ENCODE measurements at regions not wholly inside any gene's neighbourhood (a gene's known extent, or its start where the extent isn't known, plus 50 kb on each side); places are given as distances from the start of the nearest gene placed in this dataset.
A peak's percentile ranks its signal among the peaks of the same experiment; 100 is the strongest.

DNA sequence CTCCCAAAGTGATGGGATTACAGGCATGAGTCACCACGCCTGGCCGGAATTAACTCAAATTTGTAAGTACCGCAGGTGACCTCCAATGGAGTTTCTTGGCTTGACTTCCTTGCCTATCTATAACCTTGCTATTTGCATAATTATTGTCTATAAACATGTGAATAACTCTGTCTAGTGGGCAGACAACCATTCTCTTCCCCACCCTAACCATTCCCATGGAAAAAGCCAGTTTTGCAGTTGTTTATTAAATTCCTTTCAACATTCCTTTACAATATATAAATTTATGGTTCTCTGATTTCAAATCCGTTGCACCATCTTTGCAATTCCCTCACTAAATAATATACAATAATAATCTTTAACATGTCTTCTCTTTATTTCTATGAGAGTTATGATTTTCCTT, 61.0 kb upstream of the ZDHHC17 start:
- Histone ChIP-seq H3K4me3 (ENCODE audit: low read length in 2 of 2) (no peak overlapping the region), H3K27ac (replicated peaks; ENCODE audit: low read length) (no peak overlapping the region), H3K9ac (ENCODE audit: low read depth, low read length, poor library complexity) (no peak overlapping the region), H2BK12ac (ENCODE audit: low read length) (no peak overlapping the region), H2BK5ac (ENCODE audit: low read length) (no peak overlapping the region), H3K9me3 (replicated peaks in 1 of 2; ENCODE audit: control insufficient read depth in 2 of 2, insufficient read depth in 1 of 2, low read depth in 1 of 2, low read length in 2 of 2) (no peaks in the 10 kb centered on the region), H2BK120ac (ENCODE audit: low read depth, low read length) (no peak overlapping the region), H3K36me3 (replicated peaks in 1 of 2; ENCODE audit: control insufficient read depth in 2 of 2, insufficient read depth in 2 of 2, low read length in 2 of 2) (no peaks in the 10 kb centered on the region), H3K23ac (ENCODE audit: low read depth, low read length, poor library complexity) (no peak overlapping the region), H3K4me1 (ENCODE audit: control insufficient read depth in 2 of 2, insufficient read depth in 1 of 2, low read depth in 1 of 2, low read length in 2 of 2) (peaks cover 6 to 8% of the 10 kb centered on the region in 2 donors), H3K14ac (ENCODE audit: low read length) (no peak overlapping the region), H3K4me2 (ENCODE audit: insufficient read depth, low read length, poor library complexity, severe bottlenecking) (no peak overlapping the region), H4K8ac (ENCODE audit: low read depth, low read length) (no peak overlapping the region), H2BK15ac (ENCODE audit: low read length) (no peak overlapping the region), H2AFZ (ENCODE audit: low read length) (no peak overlapping the region), H2AK5ac (ENCODE audit: low read depth, low read length) (no peak overlapping the region), H4K91ac (ENCODE audit: low read depth, low read length, poor library complexity) (no peak overlapping the region), H3K27me3 (ENCODE audit: control insufficient read depth in 3 of 3, insufficient read depth in 3 of 3, low read depth in 1 of 3, low read length in 3 of 3) (no peaks in the 10 kb centered on the region), H3K4ac (ENCODE audit: low read length) (no peak overlapping the region), H3K79me1 (ENCODE audit: low read depth, low read length) (no peaks in the 10 kb centered on the region), H3K18ac (ENCODE audit: low read length) (no peak overlapping the region)
- DNase-seq (ENCODE audit: low spot score) = no peak
- WGBS, 2 donors (ENCODE audit: extremely low coverage in 2 of 2, insufficient read length in 2 of 2, insufficient replicate concordance in 1 of 2) = 100% methylated on average over 1 of the region's 4 CpGs; no CpG with 5 or more reads in 1 of the 2 donors

DNA sequence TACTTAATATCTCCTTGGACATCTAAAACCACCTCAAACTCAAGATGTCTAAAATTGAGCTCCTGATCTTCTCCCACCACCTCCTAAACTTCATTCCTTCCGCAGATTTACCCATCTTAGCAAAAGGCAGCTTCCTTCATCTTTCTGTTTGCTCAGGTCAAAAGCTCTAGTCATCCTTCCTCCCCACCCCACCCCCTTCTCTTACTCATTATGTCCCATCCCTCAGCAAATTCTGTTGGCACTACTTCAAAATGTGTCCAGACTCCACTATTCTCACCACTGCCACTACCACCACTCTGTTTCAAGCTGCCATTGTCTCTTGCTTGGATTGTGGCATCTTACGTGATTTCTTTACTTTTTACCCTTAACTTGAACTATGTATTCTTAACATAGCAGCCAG, 59.2 kb upstream of the ZDHHC17 start:
- H2BK12ac ChIP-seq (ENCODE audit: low read length) = no peak overlapping the region
- no peak overlapping the region for H3K27ac ChIP-seq (replicated peaks; ENCODE audit: low read length)
- H3K79me1 ChIP-seq (ENCODE audit: low read depth, low read length) = no peaks in the 10 kb centered on the region
- H3K4me3 ChIP-seq (ENCODE audit: low read length in 2 of 2) = no peak overlapping the region
- no peaks in the 10 kb centered on the region for H3K36me3 ChIP-seq (replicated peaks in 1 of 2; ENCODE audit: control insufficient read depth in 2 of 2, insufficient read depth in 2 of 2, low read length in 2 of 2)
- no peak for DNase-seq (ENCODE audit: low spot score)
- no peak overlapping the region for H3K4ac ChIP-seq (ENCODE audit: low read length)
- H3K27me3 ChIP-seq (ENCODE audit: control insufficient read depth in 3 of 3, insufficient read depth in 3 of 3, low read depth in 1 of 3, low read length in 3 of 3) = no peaks in the 10 kb centered on the region
- H3K9me3 ChIP-seq (replicated peaks in 1 of 2; ENCODE audit: control insufficient read depth in 2 of 2, insufficient read depth in 1 of 2, low read depth in 1 of 2, low read length in 2 of 2) = no peaks in the 10 kb centered on the region
- H2BK120ac ChIP-seq (ENCODE audit: low read depth, low read length) = no peak overlapping the region
- no peak overlapping the region for H3K23ac ChIP-seq (ENCODE audit: low read depth, low read length, poor library complexity)
- no peaks in the 10 kb centered on the region for H3K4me1 ChIP-seq (ENCODE audit: control insufficient read depth in 2 of 2, insufficient read depth in 1 of 2, low read depth in 1 of 2, low read length in 2 of 2)
- H2BK5ac ChIP-seq (ENCODE audit: low read length) = no peak overlapping the region
- no peak overlapping the region for H4K91ac ChIP-seq (ENCODE audit: low read depth, low read length, poor library complexity)
- no peak overlapping the region for H2AK5ac ChIP-seq (ENCODE audit: low read depth, low read length)
- no peak overlapping the region for H2BK15ac ChIP-seq (ENCODE audit: low read length)
- H4K8ac ChIP-seq (ENCODE audit: low read depth, low read length) = no peak overlapping the region
- no peak overlapping the region for H3K14ac ChIP-seq (ENCODE audit: low read length)
- no peak overlapping the region for H3K9ac ChIP-seq (ENCODE audit: low read depth, low read length, poor library complexity)
- no CpG with 5 or more reads among the region's 2 CpGs for WGBS, 2 donors (ENCODE audit: extremely low coverage in 2 of 2, insufficient read length in 2 of 2, insufficient replicate concordance in 1 of 2)
- no peak overlapping the region for H3K4me2 ChIP-seq (ENCODE audit: insufficient read depth, low read length, poor library complexity, severe bottlenecking)
- H3K18ac ChIP-seq (ENCODE audit: low read length) = no peak overlapping the region
- no peak overlapping the region for H2AFZ ChIP-seq (ENCODE audit: low read length)

DNA sequence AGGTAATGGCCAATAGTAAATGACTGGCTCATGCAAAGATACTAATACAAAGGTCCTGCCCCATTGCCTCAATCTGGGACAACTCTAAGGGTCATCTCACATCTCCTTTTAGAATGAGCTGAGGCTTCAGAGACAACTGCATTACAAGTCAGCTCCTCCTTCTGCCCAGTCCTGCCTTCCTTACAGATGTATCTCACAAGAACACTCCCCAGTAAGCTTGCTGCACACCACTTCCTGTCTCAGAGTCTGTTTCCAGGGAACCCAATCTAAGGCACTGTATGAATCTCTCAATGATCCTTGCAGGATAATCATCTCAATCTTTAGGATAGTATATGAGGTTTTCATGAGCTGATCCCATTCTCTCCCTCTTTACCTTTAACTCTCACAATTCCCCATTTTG, 57.8 kb upstream of the ZDHHC17 start:
- Histone ChIP-seq H3K27ac (replicated peaks; ENCODE audit: low read length) (no peak overlapping the region), H3K18ac (ENCODE audit: low read length) (no peak overlapping the region), H2BK5ac (ENCODE audit: low read length) (no peak overlapping the region)

DNA sequence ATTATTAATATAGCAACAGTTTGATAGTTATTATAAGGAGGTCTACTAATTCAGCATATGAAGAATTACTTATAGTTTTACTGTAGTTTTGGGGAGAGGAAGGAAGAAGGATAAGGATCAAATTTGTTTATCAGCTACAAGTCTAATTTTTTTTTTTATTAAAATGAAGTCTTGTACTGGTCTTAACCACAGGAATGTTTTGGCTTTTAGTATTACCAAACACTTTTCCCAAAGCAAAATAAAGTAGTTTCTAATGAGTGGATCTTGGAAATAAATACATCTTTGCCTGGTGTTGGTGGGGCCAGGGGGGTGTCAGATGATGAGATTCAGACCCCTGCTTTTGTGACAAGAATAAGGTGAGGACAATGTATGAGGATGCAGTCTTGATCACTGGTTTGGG, 57.2 kb upstream of the ZDHHC17 start:
- H3K27me3 ChIP-seq (ENCODE audit: control insufficient read depth in 3 of 3, insufficient read depth in 3 of 3, low read depth in 1 of 3, low read length in 3 of 3) = no peaks in the 10 kb centered on the region
- no peak overlapping the region for H2BK120ac ChIP-seq (ENCODE audit: low read depth, low read length)
- H3K4me1 ChIP-seq (ENCODE audit: control insufficient read depth in 2 of 2, insufficient read depth in 1 of 2, low read depth in 1 of 2, low read length in 2 of 2) = no peaks in the 10 kb centered on the region
- H3K4me3 ChIP-seq (ENCODE audit: low read length in 2 of 2) = no peak overlapping the region
- H2AFZ ChIP-seq (ENCODE audit: low read length) = no peak overlapping the region
- no peak for DNase-seq (ENCODE audit: low spot score)
- H3K36me3 ChIP-seq (replicated peaks in 1 of 2; ENCODE audit: control insufficient read depth in 2 of 2, insufficient read depth in 2 of 2, low read length in 2 of 2) = no peaks in the 10 kb centered on the region
- H3K4ac ChIP-seq (ENCODE audit: low read length) = no peak overlapping the region
- no peaks in the 10 kb centered on the region for H3K79me1 ChIP-seq (ENCODE audit: low read depth, low read length)
- H3K23ac ChIP-seq (ENCODE audit: low read depth, low read length, poor library complexity) = no peak overlapping the region
- H3K9me3 ChIP-seq (replicated peaks in 1 of 2; ENCODE audit: control insufficient read depth in 2 of 2, insufficient read depth in 1 of 2, low read depth in 1 of 2, low read length in 2 of 2) = no peaks in the 10 kb centered on the region
- no peak overlapping the region for H3K14ac ChIP-seq (ENCODE audit: low read length)
- no peak overlapping the region for H2BK15ac ChIP-seq (ENCODE audit: low read length)
- no peak overlapping the region for H3K9ac ChIP-seq (ENCODE audit: low read depth, low read length, poor library complexity)
- H3K18ac ChIP-seq (ENCODE audit: low read length) = no peak overlapping the region
- H3K4me2 ChIP-seq (ENCODE audit: insufficient read depth, low read length, poor library complexity, severe bottlenecking) = no peak overlapping the region
- H4K91ac ChIP-seq (ENCODE audit: low read depth, low read length, poor library complexity) = no peak overlapping the region
- no peak overlapping the region for H2BK12ac ChIP-seq (ENCODE audit: low read length)
- no peak overlapping the region for H3K27ac ChIP-seq (replicated peaks; ENCODE audit: low read length)
- no peak overlapping the region for H2BK5ac ChIP-seq (ENCODE audit: low read length)
- H4K8ac ChIP-seq (ENCODE audit: low read depth, low read length) = no peak overlapping the region
- no peak overlapping the region for H2AK5ac ChIP-seq (ENCODE audit: low read depth, low read length)

More for the DNA sequence above, 57.8 kb upstream of the ZDHHC17 start:
- Histone ChIP-seq H3K4me1 (ENCODE audit: control insufficient read depth in 2 of 2, insufficient read depth in 1 of 2, low read depth in 1 of 2, low read length in 2 of 2) (no peaks in the 10 kb centered on the region), H3K79me1 (ENCODE audit: low read depth, low read length) (no peaks in the 10 kb centered on the region), H3K9me3 (replicated peaks in 1 of 2; ENCODE audit: control insufficient read depth in 2 of 2, insufficient read depth in 1 of 2, low read depth in 1 of 2, low read length in 2 of 2) (no peaks in the 10 kb centered on the region), H3K4me3 (ENCODE audit: low read length in 2 of 2) (no peak overlapping the region), H2AFZ (ENCODE audit: low read length) (peak overlapping the region; percentile 58), H2BK12ac (ENCODE audit: low read length) (no peak overlapping the region), H4K8ac (ENCODE audit: low read depth, low read length) (no peak overlapping the region), H3K4ac (ENCODE audit: low read length) (no peak overlapping the region), H3K23ac (ENCODE audit: low read depth, low read length, poor library complexity) (no peak overlapping the region), H2BK120ac (ENCODE audit: low read depth, low read length) (no peak overlapping the region), H3K9ac (ENCODE audit: low read depth, low read length, poor library complexity) (no peak overlapping the region), H2BK15ac (ENCODE audit: low read length) (no peak overlapping the region), H3K14ac (ENCODE audit: low read length) (no peak overlapping the region), H2AK5ac (ENCODE audit: low read depth, low read length) (no peak overlapping the region), H4K91ac (ENCODE audit: low read depth, low read length, poor library complexity) (no peak overlapping the region), H3K27me3 (ENCODE audit: control insufficient read depth in 3 of 3, insufficient read depth in 3 of 3, low read depth in 1 of 3, low read length in 3 of 3) (no peaks in the 10 kb centered on the region), H3K36me3 (replicated peaks in 1 of 2; ENCODE audit: control insufficient read depth in 2 of 2, insufficient read depth in 2 of 2, low read length in 2 of 2) (no peaks in the 10 kb centered on the region), H3K4me2 (ENCODE audit: insufficient read depth, low read length, poor library complexity, severe bottlenecking) (no peak overlapping the region)
- DNase-seq (ENCODE audit: low spot score) = no peak
